HS-27A (cell line): ENCODE measurements at regions not wholly inside any gene's neighbourhood (a gene's known extent, or its start where the extent isn't known, plus 50 kb on each side); places are given as distances from the start of the nearest gene placed in this dataset.

Source experiments
- DNase-seq: peaks from one replicate; pipeline ENCODE4 v3.0.0-alpha.2; 2012; ENCODE audit warnings: low read depth, missing footprints

DNA sequence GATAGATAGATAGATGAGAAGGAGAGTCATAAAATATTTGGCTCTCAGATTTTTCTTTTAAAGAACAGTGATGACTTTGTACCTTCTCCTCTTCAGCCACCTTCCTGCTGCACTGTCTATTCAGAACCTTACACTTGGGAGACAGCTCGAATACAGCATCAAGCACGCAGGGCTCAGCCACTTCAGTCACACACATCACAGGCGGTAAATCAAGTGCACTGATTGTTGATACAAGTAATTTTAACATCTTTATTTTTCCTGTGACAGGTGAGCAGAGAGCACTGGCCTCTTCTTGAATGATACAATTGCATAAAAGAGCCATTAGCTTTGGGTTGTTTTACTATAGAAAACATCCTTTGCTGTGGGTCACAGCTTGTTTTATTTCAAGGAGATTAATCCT, 1118.5 kb upstream of the EYS start:
- no peak for DNase-seq

DNA sequence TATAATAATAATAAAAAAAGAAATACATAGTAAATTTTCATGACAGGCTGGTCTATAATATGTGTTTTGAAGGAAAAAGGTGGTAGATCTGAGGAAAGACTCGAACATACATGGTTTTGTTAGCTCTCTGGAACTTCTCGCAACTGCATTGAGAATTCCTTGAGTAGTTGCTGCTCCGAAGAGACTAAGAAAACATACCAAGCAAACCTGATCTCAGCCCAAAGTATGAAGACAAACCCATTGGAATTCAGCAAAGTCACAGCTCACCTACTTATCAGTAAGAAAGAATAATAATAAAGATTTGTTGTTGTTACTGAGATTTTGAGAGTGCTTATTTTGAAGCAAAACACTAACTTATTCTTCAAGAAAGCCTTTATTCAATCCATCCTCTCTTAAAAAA, 1107.1 kb upstream of the EYS start:
- no peak for DNase-seq

DNA sequence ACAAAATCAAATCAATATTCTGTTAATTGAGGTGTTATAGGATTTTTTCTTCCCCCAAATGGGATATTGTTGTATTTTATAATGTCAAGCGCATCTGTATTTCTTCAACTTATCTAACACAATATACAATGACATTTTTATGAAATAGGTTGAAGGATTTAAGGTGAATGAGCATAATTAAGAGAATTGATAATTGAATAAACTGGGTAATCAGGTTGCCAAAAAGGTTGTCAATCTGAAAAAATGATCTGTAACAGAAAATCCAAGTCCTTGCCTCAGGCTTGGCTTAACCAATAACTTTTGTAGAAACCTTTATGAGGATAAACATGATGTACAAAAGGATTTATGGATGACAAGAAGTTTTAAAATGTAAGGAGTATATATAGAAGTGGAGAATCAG, 1101.7 kb upstream of the EYS start:
- DNase-seq = no peak

DNA sequence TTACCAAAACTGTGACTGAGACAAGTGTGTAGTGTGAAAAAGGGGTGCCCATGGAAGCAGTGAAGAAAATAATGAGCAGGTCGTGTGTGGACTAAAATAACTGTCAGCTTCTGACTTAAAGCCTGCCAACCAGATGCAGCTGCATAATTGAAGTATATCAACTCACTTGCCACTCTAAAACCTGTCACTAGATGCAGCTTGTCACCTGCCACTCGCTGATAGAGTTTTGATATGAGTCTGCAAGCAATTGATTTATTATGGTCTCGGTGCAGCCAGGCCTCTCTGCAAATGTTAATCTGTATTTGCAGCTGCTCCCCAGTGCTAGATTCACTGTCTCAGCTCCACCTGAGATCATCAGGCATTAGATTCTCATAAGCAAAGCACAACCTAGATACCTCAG, 1090.0 kb upstream of the EYS start:
- DNase-seq = no peak

DNA sequence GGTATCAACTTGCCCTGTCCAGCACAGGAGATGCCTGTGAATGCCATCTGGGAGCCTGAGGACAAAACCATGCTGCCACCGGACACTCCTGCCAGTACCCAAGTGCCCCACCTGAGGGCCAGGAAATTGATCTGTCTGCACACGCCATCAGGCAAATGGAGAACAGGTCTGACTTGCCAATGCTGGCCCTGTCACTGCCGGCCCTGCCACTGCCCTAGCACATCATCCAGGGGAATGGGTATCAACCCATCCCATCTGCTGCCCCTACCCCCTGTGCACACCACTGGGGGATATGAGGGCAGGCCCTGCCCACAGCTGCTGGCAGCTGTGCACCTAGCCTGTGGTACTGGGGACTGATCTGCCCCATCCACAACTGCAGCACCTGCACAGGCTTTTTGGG, 1081.6 kb upstream of the EYS start:
- DNase-seq = no peak

DNA sequence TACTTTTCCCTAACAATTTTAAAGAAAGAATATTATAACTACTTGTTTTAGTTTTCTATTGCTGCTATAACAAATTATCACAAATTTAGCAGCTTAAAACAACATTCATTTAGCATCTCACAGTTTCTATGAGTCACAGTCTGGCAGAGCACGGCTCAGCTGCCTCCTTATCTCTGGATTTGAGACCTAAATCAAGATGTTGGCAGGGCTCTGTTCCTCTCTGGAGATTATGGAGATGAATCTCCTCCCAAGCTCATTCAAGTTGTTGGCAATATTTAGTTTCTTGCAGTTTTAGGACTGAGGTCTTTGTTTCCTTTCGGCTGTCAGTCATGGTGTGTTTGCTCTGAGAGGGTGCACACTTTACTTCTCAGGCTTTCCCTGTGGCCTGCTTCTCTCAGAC, 1065.8 kb upstream of the EYS start:
- DNase-seq = no peak

DNA sequence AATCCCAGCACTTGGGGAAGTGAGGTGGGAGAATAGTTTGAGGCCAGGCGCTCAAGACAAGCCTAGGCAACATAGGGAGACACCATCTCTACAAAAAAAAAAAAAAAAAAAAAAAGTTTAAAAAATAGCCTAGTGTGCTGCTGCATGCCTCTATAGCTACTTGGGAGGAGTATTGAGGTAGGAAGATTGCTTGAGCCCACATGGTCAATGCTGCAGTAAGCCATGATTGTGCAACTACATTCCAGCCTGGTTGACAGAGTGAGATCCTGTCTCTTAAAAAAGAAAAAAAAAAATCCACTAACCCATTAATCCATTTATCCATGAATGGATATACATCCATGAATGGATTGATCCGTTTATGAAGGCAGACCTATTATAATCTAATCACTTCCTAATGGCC, 1064.6 kb upstream of the EYS start:
- DNase-seq = no peak

DNA sequence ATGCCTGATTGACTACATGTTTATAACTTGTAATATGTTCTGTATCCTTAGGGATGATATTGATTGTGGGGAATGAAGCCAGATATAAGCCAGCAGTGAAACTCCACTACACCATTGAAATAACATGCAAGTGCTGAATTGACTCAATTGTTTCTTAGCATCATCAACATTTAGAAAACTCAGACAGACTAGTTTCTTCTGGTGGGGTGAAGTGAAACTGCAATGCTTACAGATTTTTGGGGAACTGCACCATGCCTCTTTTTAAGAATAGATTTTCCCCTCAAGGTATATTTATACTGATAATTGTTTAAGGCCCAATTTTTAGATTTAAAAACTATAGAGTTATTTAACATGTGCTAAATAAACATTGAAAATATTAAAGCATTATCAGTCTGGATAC, 1044.6 kb upstream of the EYS start:
- no peak for DNase-seq

DNA sequence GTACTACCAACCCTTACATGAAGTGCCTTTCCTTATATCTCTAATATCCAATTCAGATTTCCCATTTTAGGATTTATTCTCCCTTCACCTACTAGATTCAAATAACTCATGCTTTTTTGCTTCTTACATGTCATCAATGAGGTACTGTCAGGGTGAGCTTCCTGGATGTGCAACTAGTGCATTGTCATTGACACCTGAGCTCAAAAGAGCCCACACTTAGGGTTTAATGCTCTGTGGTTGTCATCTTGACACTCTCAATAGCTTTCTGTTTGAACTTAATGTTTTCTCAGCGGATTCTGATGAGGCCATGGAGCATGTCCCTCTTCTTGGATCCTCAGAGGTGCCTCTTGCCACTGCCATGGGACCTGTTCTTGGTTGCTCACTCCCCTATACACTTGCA, 1033.3 kb upstream of the EYS start:
- DNase-seq = no peak

DNA sequence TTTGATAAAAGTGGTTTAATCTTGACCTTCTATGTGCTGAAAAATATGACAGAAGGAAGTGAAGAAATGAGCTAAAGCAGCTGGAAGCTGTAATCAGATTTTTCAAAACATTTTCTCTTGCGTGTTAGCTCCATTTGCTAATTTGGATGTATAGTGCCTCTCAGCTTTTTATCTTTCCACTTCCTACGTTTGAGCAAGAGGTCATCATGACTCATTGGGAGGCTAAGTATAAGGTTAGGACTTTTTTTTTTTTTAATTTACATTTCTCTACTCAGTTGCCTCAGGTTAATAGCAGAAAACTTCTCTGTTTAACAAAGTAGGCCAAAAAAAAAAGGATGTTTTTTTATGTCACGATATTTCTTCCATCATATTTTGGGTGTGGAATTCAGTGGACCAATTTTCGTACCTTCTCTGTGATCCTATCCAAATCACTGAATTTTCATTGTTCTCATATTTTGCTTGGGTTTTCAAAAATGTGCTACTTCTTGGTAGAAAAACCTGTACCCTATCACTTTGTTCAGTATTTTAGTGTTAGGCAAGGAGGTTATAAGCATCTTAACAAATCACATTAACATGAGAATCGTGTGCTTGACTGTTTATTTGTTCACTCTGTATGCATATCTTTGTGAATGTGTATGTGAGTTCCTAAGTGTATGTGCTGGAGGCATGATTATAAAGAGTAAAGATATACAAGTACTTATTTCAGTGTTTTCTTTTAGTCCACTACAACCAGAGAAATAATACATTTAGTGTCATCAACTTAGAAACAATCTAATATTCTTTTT, 1028.3 kb upstream of the EYS start:
- DNase-seq = peak; percentile 8

DNA sequence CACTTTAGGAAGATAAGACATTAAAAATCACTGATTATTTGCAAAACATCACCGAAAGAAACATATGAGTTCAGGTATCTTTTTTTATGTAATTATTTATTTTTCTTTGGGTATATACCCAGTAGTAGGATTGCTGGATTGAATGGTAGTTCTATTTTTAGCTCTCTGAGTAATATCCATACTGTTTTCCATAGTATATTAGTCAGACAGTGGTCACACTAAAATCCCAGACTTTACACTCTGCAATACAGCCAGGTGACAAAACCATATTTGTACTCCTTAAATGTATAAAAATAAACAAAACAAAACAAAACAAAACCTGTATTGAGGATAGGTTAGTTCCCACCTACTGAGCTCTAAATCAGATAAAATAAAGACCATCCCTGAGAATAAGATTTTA, 1024.3 kb upstream of the EYS start:
- no peak for DNase-seq

DNA sequence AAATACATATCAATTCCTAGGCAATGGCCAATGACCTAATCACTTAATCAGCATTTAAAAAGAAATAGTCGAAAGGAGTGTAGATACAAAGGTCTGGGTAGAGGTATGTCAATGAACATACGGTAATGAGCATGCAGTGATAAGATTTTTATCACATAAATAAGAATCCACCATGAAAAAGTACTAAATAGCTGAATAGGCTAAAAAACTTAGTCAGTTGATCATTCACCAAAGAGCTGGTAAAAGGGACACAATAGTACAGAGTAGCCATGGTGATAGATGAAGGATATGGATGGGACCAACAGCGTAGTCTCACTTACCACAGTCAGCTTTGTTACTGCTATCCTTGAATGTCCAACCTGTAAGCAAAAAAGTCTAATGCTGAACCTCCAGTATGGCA, 1018.6 kb upstream of the EYS start:
- no peak for DNase-seq

DNA sequence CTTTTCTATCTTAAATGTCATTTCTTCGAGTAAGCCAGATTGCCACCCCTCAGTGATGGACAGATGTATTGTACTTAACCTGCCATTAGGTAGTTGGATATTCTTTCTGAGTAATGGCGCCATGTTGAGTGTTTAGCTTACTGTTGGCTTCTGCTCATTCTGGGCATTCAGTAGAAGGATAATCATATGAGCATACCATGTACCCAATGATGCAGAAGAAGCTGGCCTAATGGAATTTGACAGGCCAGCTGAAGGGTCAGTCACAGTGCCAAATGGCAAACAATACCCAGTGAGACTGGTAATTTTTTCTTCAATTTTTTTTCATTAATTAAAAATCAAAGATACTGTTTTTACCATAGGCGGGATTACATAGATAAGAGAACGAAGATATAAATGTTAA, 1010.8 kb upstream of the EYS start:
- no peak for DNase-seq

DNA sequence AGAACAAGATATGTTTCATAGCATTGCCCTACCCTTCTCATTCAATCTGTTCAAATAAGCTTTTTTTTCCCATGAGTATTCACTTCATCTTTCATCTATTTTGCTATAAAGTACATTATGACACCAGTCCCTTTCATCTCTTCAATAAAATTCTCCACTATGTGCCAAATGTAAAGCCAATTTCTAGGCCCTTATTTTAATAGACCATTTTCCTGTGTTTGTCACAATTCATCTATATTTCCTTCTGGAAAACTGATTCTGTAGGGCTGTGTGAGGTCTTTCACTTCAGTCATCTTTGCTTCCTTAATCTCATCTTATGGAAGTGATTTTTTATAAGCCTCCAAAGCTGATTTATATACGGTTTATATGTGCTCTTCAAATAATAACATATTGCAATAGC, 992.4 kb upstream of the EYS start:
- no peak for DNase-seq

DNA sequence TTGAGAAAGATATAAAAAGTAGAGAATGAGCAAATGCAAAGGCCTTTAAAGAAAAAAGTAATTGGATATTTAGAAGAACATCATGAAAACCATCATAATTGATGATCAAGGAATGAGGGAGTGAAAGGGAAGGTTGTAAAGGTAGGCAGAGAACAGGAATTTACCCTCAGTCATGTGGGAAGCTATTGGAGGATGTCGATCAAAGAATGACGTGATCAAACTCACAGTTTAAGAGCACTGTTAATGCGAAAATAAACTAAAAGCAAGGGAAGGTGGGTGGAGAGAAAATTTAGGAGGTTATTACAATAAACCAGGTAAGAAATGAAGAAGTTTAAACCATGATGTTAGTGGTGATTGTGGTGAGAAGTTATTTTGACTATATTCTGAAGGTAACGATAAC, 982.6 kb upstream of the EYS start:
- DNase-seq = no peak

DNA sequence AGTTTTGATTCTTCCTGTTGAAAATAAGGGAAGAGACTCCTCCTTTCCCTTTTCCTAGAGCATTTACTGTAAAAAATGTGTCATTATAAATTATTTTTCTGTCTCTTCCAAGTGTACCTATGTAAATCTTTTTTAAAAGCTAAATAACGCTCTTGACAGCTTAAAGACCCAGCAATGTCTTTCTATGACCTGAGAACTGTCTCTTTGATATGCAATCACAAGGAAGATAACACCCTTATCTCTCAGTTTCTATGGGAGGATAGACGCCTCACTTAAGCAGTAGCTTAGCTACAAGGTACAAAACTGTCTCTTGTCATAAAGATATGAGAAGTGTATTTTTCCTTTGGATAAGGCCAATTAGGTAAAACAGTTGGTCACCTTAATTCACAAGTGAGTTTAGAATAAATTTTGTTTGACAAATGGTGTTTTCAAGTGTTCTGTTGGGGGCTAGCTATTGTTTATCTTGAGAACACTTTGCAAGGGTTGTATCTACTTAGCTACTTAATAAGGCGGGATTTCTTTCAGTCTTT, 980.6 kb upstream of the EYS start:
- DNase-seq = no peak

DNA sequence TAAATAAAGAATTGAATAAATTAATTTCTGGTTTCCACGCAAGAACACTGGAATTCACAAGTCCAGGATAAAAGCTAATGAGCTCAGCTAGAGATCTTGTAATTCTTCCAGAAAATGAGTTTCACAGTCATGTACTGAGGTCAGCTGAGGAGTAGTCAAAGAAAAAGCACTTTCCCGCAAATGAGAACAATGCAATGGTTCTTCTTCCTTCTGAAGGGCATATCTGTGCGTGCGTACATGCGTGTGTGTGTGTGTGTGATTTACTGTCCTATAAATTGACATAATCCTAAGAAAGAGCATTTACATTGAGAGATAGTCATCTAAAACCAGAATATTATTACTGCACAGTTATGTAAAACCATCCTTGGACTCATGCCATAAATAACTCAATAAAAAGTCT, 968.9 kb upstream of the EYS start:
- DNase-seq = no peak

DNA sequence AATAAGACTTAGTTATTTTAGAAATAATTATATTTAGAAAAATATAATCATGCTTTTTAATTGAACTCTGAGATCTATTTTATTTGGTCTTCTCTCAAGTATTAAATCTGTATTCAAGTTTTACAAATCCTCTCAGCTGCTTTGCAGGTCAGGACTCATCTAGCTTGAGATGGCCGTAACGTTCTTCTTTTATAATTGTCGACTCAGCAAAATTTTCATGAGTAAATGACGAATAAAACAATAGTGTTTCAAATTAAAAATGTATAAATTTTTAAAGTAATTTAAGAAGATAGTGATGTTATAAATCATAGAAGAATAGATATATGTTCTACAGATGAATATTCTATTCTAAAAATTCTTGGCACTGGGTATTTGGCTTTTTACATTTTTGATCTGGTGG, 957.1 kb upstream of the EYS start:
- DNase-seq = no peak

DNA sequence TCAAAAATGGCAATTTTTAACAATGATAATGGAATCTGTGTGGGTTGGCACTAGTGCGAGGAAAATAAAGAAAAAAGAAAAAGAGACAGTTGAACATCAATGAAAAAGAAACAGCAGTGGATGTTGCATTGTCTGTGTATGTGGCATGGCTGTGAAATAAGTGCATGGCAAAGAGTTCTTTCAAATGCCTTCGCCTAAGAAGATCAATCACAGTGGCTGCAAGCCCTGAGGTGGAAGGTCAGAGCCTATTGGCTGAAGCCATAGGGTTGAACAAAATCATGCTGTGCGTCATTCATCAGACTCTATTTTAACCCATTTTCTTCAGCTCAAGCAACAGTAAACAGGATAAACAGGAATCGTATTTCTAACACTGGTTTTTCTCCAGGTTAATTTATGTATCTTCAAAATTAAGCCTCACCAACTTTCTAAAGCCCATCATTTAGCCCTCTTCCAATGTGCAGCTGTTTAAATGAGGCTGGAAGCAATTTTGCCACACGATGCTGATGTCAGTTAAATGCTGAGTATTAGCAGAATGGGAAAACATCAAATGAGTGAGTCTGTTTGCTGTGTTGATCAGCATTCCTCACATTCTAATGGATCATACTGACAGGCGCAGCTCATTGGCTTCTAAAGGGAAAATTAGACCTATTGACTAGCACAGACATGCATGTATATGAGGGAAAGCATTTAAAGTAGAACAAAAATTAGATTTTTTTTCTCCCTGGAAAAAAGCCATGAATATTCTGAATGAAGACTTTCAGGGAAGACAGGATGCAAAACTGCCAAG, 955.9 kb upstream of the EYS start:
- DNase-seq = no peak

DNA sequence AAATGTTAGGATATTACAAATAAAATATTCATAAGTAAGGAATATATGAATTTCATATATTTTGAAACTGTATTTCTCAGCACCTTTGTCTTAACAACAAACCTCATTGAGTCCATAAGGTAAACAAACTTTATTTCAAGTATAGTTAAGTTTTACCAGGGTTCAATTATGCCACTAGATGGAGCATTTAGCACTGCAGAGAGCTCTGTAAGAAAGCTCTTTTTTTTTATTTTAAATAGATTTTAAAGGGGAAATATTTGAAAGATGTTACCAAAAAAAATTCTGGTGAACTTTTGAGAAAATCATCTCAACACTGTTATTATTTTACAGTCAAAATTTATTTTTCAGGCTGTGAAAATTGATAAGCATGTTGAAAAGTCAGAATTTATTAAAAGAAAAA, 955.2 kb upstream of the EYS start:
- DNase-seq = no peak

DNA sequence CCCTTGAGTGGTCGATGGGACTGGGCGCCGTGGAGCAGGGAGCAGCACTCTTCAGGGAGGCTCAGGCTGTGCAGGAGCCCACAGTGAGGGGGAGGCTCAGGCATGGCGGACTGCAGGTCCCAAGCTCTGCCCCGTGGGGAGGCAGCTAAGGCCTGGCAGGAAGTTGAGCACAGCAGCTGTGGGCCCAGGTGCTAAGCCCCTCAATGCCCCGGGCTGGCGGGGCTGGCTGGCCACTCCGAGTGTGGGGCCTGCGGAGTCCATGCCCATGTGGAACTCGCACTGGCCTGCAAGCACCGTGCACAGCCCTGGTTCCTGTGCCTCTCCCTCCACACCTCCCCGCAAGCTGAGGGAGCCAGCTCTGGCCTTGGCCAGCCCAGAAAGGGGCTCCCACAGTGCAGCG, 948.4 kb upstream of the EYS start:
- DNase-seq = no peak

DNA sequence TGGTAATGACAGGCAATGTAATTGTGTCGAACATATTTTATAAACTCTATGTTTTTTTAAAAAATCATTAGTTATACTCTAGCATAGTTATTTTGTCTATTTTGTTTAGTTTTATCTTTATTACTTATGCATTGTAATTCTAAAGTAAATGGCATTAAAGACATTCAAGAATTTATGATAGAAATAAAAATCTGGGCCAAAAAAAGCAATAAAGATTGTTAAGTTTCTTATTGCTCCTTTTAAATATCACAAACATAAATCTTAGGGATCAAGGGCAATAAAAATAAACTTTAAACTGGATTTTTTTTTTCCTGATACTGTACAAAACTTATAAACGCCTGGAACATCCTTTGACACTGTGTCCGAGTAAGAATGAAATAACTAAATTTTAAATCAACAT, 931.5 kb upstream of the EYS start:
- DNase-seq = no peak

DNA sequence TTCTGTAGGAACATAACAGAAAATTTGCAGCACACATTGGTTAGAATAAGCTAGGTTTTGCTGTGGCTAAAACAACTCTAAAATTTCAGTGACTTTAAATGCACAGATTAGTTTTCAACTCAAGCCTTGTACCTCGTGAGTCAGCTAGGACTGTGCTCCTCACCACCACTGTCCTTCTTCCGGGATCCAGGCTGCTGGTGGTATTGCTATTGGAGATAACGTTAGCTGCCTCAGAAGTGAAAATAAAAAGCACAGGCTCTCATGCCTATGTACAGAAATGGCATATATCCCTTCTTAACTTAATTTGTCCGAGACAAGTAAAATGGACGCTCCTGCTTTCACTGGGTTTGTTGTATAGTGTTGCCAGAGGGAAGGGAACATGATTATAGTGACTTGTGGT, 931.1 kb upstream of the EYS start:
- no peak for DNase-seq

DNA sequence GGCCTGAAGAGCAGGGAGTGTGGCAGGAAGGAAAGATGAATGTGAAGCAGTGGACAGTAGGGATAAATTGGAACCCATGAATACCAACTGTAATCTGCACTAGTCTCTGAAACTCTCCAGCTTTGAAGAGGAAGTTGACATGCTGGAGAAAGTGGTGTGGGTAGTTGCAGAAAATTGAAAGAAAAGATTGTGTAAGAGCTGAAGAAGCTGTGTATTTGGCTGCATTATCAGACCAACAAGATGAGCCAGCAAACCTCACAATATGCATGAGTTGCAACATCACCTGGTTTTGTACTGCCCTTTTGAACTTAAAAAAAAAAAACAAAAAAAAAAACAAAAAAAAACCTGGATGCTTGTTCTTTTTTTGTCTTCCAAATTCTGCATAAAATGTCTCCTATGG, 921.9 kb upstream of the EYS start:
- DNase-seq = no peak
